H1 (cell line): ENCODE measurements at regions not wholly inside any gene's neighbourhood (a gene's known extent, or its start where the extent isn't known, plus 50 kb on each side); places are given as distances from the start of the nearest gene placed in this dataset.

Experiments
- GTF2F1 ChIP-seq: IDR thresholded peaks from 2 replicates; pipeline ENCODE4 v1.6.1; 2012; ENCODE audit warnings: low read depth, low read length, improper control_type of control experiment, borderline replicate concordance
- JUN ChIP-seq: IDR thresholded peaks from 2 replicates; pipeline ENCODE4 v1.6.1; 2011; ENCODE audit warnings: low read depth, mild to moderate bottlenecking, improper control_type of control experiment, low read length
- KDM4A ChIP-seq: IDR thresholded peaks from one replicate; pipeline ENCODE4 v1.7.1; 2012; ENCODE audit warnings: low read depth, mild to moderate bottlenecking, moderate library complexity, low read length, inconsistent platforms; ENCODE audit not compliant: severe bottlenecking
- TF ChIP-seq, protein P1 (sequence below): IDR thresholded peaks from 2 replicates; pipeline ENCODE4 v1.6.1; 2011; ENCODE audit warnings: low read length, improper control_type of control experiment

GRCh38 chr4:25524663-25525062 is 131.0 kb upstream of the SLC34A2 start (continued):
- no peak for TF ChIP-seq GTF2F1
- TF ChIP-seq JUN, result no peak
- TF ChIP-seq, protein P1, sequence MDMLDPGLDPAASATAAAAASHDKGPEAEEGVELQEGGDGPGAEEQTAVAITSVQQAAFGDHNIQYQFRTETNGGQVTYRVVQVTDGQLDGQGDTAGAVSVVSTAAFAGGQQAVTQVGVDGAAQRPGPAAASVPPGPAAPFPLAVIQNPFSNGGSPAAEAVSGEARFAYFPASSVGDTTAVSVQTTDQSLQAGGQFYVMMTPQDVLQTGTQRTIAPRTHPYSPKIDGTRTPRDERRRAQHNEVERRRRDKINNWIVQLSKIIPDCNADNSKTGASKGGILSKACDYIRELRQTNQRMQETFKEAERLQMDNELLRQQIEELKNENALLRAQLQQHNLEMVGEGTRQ, result no peak
- TF ChIP-seq KDM4A, result no peak
- TF ChIP-seq, all 59 proteins: peak for 0
